ENCODE measurements at regions not wholly inside any gene's neighbourhood (a gene's known extent, or its start where the extent isn't known, plus 50 kb on each side); places are given as distances from the start of the nearest gene placed in this dataset.

DNA sequence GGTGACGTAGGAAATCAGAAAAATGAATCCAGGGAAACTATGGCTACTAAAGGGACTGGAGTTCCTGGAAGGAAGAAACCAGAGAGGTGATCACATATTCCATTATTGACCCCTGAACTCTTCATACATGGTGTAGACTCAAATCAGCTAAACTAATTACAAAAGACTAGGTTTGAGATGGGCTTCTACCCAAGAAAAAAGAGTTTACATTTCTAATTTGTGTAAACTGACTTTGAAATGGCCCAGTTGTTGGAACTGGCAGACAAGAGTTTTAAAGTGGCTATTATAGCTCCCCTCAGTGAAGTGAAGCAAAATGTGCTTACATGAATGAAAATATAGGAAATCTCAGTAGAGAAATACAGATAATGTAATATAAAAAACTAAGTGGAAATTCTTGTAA, 1619.4 kb upstream of the SEL1L start:
- TF ChIP-seq POLR2A (IDR thresholded peaks at IDR 0.05) (no peak), CTCF (IDR thresholded peaks at IDR 0.05) (no peak)
